ENCODE measurements at regions not wholly inside any gene's neighbourhood (a gene's known extent, or its start where the extent isn't known, plus 50 kb on each side); places are given as distances from the start of the nearest gene placed in this dataset.
"Not testable (repeated sequence)": the region's sequence is repeated elsewhere in the genome, so short reads cannot be mapped to it uniquely, and the experiment has no call there.

- not testable (repeated sequence) for H3K9me3 Mint-ChIP-seq; H3K27ac Mint-ChIP-seq; DNase-seq; H3K4me3 Mint-ChIP-seq; H3K27me3 Mint-ChIP-seq (ENCODE audit: insufficient read depth)
- peaks cover 10% of the 10 kb centered on the region; the same call in 1 of the 2 replicates for H3K36me3 Mint-ChIP-seq (ENCODE audit: low read depth)
- peaks cover 23% of the 10 kb centered on the region for H3K4me1 Mint-ChIP-seq (ENCODE audit: low read depth)
Measured at GRCh38 chr2:111489460-111489859, 368.7 kb downstream of the BCL2L11 start.

GRCh38 chr2:111491181-111491580, 370.5 kb downstream of the BCL2L11 start:
- H3K36me3 Mint-ChIP-seq (ENCODE audit: low read depth) = peaks cover 10% of the 10 kb centered on the region; the same call in 1 of the 2 replicates
- not testable (repeated sequence) for DNase-seq; H3K9me3 Mint-ChIP-seq; H3K27me3 Mint-ChIP-seq (ENCODE audit: insufficient read depth)
- peak overlapping the region; percentile 69 for H3K27ac Mint-ChIP-seq
- H3K4me1 Mint-ChIP-seq (ENCODE audit: low read depth) = peaks cover 23% of the 10 kb centered on the region
- H3K4me3 Mint-ChIP-seq = peak overlapping the region; percentile 74

GRCh38 chr2:111491614-111492013, 370.9 kb downstream of the BCL2L11 start:
- Mint-ChIP-seq H3K4me3 (peak overlapping the region; percentile 74), H3K27ac (peak overlapping the region; percentile 69), H3K36me3 (ENCODE audit: low read depth) (peaks cover 10% of the 10 kb centered on the region; the same call in 1 of the 2 replicates), H3K4me1 (ENCODE audit: low read depth) (peaks cover 25% of the 10 kb centered on the region)
- DNase-seq; H3K27me3 Mint-ChIP-seq (ENCODE audit: insufficient read depth); H3K9me3 Mint-ChIP-seq: not testable (repeated sequence)

- H3K9me3 Mint-ChIP-seq; H3K27me3 Mint-ChIP-seq (ENCODE audit: insufficient read depth); DNase-seq: not testable (repeated sequence)
- H3K4me1 Mint-ChIP-seq (ENCODE audit: low read depth) = peaks cover 38% of the 10 kb centered on the region
- peak overlapping the region; percentile 92 for H3K4me3 Mint-ChIP-seq
- peaks cover 10% of the 10 kb centered on the region; the same call in 1 of the 2 replicates for H3K36me3 Mint-ChIP-seq (ENCODE audit: low read depth)
- peak overlapping the region; percentile 89 for H3K27ac Mint-ChIP-seq
Measured at GRCh38 chr2:111492995-111493719, 372.4 kb downstream of the BCL2L11 start.

- H3K36me3 Mint-ChIP-seq (ENCODE audit: low read depth); DNase-seq; H3K9me3 Mint-ChIP-seq; H3K27me3 Mint-ChIP-seq (ENCODE audit: insufficient read depth): not testable (repeated sequence)
- peaks cover 33% of the 10 kb centered on the region for H3K4me1 Mint-ChIP-seq (ENCODE audit: low read depth)
- peak overlapping the region; percentile 92 for H3K4me3 Mint-ChIP-seq
- peak overlapping the region; percentile 89 for H3K27ac Mint-ChIP-seq
Measured at GRCh38 chr2:111493720-111494078, 373.0 kb downstream of the BCL2L11 start.

GRCh38 chr2:111494288-111494980, 373.7 kb downstream of the BCL2L11 start:
- DNase-seq; H3K27me3 Mint-ChIP-seq (ENCODE audit: insufficient read depth); H3K9me3 Mint-ChIP-seq; H3K36me3 Mint-ChIP-seq (ENCODE audit: low read depth): not testable (repeated sequence)
- peaks cover 33% of the 10 kb centered on the region for H3K4me1 Mint-ChIP-seq (ENCODE audit: low read depth)
- peak overlapping the region; percentile 51; the same call in 1 of the 2 replicates for H3K27ac Mint-ChIP-seq
- peak overlapping the region; percentile 92 for H3K4me3 Mint-ChIP-seq

- Mint-ChIP-seq H3K4me1 (ENCODE audit: low read depth) (peaks cover 33% of the 10 kb centered on the region), H3K27ac (peak overlapping the region; percentile 51; the same call in 1 of the 2 replicates), H3K4me3 (peak overlapping the region; percentile 74)
- H3K9me3 Mint-ChIP-seq; DNase-seq; H3K27me3 Mint-ChIP-seq (ENCODE audit: insufficient read depth); H3K36me3 Mint-ChIP-seq (ENCODE audit: low read depth): not testable (repeated sequence)
Measured at GRCh38 chr2:111494981-111495315, 374.2 kb downstream of the BCL2L11 start.

- Mint-ChIP-seq H3K4me3 (peak overlapping the region; percentile 63; the same call in 1 of the 2 replicates), H3K27ac (peak overlapping the region; percentile 84), H3K4me1 (ENCODE audit: low read depth) (peaks cover 33% of the 10 kb centered on the region)
- not testable (repeated sequence) for H3K27me3 Mint-ChIP-seq (ENCODE audit: insufficient read depth); H3K9me3 Mint-ChIP-seq; H3K36me3 Mint-ChIP-seq (ENCODE audit: low read depth)
- DNase-seq = peak; percentile 40
Measured at GRCh38 chr2:111495636-111496035, 374.9 kb downstream of the BCL2L11 start.

GRCh38 chr2:111496176-111496575, 375.5 kb downstream of the BCL2L11 start:
- Mint-ChIP-seq H3K4me1 (ENCODE audit: low read depth) (peaks cover 33% of the 10 kb centered on the region), H3K27ac (peak overlapping the region; percentile 84)
- not testable (repeated sequence) for DNase-seq

GRCh38 chr2:111496860-111497259, 376.1 kb downstream of the BCL2L11 start:
- not testable (repeated sequence) for H3K4me3 Mint-ChIP-seq, DNase-seq
- peak overlapping the region; percentile 21; the same call in 1 of the 2 replicates for H3K27ac Mint-ChIP-seq

More at GRCh38 chr2:111496176-111496575, 375.5 kb downstream of the BCL2L11 start:
- H3K4me3 Mint-ChIP-seq = peak overlapping the region; percentile 63
- H3K27me3 Mint-ChIP-seq (ENCODE audit: insufficient read depth); H3K36me3 Mint-ChIP-seq (ENCODE audit: low read depth); H3K9me3 Mint-ChIP-seq: not testable (repeated sequence)

GRCh38 chr2:111497270-111497669, 376.6 kb downstream of the BCL2L11 start:
- DNase-seq; H3K9me3 Mint-ChIP-seq; H3K36me3 Mint-ChIP-seq (ENCODE audit: low read depth); H3K27me3 Mint-ChIP-seq (ENCODE audit: insufficient read depth): not testable (repeated sequence)
- H3K4me3 Mint-ChIP-seq = peak overlapping the region; percentile 52
- H3K27ac Mint-ChIP-seq = peak overlapping the region; percentile 71
- H3K4me1 Mint-ChIP-seq (ENCODE audit: low read depth) = peaks cover 24% of the 10 kb centered on the region

More at GRCh38 chr2:111496860-111497259, 376.1 kb downstream of the BCL2L11 start:
- H3K9me3 Mint-ChIP-seq; H3K27me3 Mint-ChIP-seq (ENCODE audit: insufficient read depth); H3K36me3 Mint-ChIP-seq (ENCODE audit: low read depth): not testable (repeated sequence)
- H3K4me1 Mint-ChIP-seq (ENCODE audit: low read depth) = peaks cover 28% of the 10 kb centered on the region

GRCh38 chr2:111500536-111501062, 379.9 kb downstream of the BCL2L11 start:
- not testable (repeated sequence) for H3K36me3 Mint-ChIP-seq (ENCODE audit: low read depth); H3K27ac Mint-ChIP-seq; H3K9me3 Mint-ChIP-seq; DNase-seq; H3K27me3 Mint-ChIP-seq (ENCODE audit: insufficient read depth); H3K4me3 Mint-ChIP-seq
- peaks cover 42% of the 10 kb centered on the region for H3K4me1 Mint-ChIP-seq (ENCODE audit: low read depth)

GRCh38 chr2:111503844-111504570, 380.0 kb downstream of the ANAPC1 start:
- peaks cover 21% of the 10 kb centered on the region for H3K4me1 Mint-ChIP-seq (ENCODE audit: low read depth)
- H3K9me3 Mint-ChIP-seq; H3K36me3 Mint-ChIP-seq (ENCODE audit: low read depth); DNase-seq; H3K27me3 Mint-ChIP-seq (ENCODE audit: insufficient read depth): not testable (repeated sequence)
- H3K4me3 Mint-ChIP-seq = peak overlapping the region; percentile 71
- H3K27ac Mint-ChIP-seq = peak overlapping the region; percentile 88
